ENCODE measurements at regions not wholly inside any gene's neighbourhood (a gene's known extent, or its start where the extent isn't known, plus 50 kb on each side); places are given as distances from the start of the nearest gene placed in this dataset.

- Mint-ChIP-seq H3K9me3 (peaks cover 0 to 33% (median 3%) of the 10 kb centered on the region in 11 donors), H3K4me3 (peak overlapping the region in 1 of 10 donors; percentile 15), H3K36me3 (peaks cover 0 to 46% (median 0%) of the 10 kb centered on the region in 5 donors), H3K27me3 (no peaks in the 10 kb centered on the region), H3K4me1 (peaks cover 17 to 53% (median 37%) of the 10 kb centered on the region in 7 donors), H3K27ac (peak overlapping the region in 2 of 9 donors; percentile 14 to 97)
- DNase-seq (no peak), ATAC-seq (no peak)
- Histone ChIP-seq H3K27me3 (ENCODE audit: control insufficient read depth in 2 of 2, insufficient read depth in 2 of 2, low read length in 2 of 2) (no peaks in the 10 kb centered on the region), H3K4me1 (ENCODE audit: control insufficient read depth in 2 of 2, insufficient read depth in 2 of 2, low read length in 2 of 2) (peaks cover 3 to 19% of the 10 kb centered on the region in 2 donors), H3K36me3 (ENCODE audit: control insufficient read depth in 2 of 3, insufficient read depth in 3 of 3, low read length in 3 of 3) (no peaks in the 10 kb centered on the region), H3K4me3 (ENCODE audit: low read length) (no peak overlapping the region), H3K27ac (ENCODE audit: low read depth, low read length) (no peak overlapping the region), H3K9me3 (ENCODE audit: control insufficient read depth in 2 of 3, low read length in 3 of 3) (peaks cover 0 to 7% (median 0%) of the 10 kb centered on the region in 3 experiments)
- ChIA-PET CTCF (no interaction called here), POLR2A (no interaction called here)
- intact Hi-C loops (cut with micrococcal nuclease): no loop called here
Measured at GRCh38 chr1:185645162-185645640, 89.0 kb upstream of the HMCN1 start.

GRCh38 chr1:185644531-185644930 lies 89.7 kb upstream of the HMCN1 start:
- no peaks in the 10 kb centered on the region for H3K27me3 Mint-ChIP-seq
- no peak for DNase-seq
- CTCF ChIA-PET: no interaction called here
- H3K27ac Mint-ChIP-seq: peak overlapping the region in 1 of 9 donors; percentile 97
- intact Hi-C loops (cut with micrococcal nuclease): no loop called here
- Histone ChIP-seq H3K4me3 (ENCODE audit: low read length) (no peak overlapping the region), H3K27ac (ENCODE audit: low read depth, low read length) (no peak overlapping the region), H3K9me3 (ENCODE audit: control insufficient read depth in 2 of 3, low read length in 3 of 3) (peaks cover 0 to 7% (median 0%) of the 10 kb centered on the region in 3 experiments), H3K27me3 (ENCODE audit: control insufficient read depth in 2 of 2, insufficient read depth in 2 of 2, low read length in 2 of 2) (no peaks in the 10 kb centered on the region), H3K36me3 (ENCODE audit: control insufficient read depth in 2 of 3, insufficient read depth in 3 of 3, low read length in 3 of 3) (no peaks in the 10 kb centered on the region), H3K4me1 (ENCODE audit: control insufficient read depth in 2 of 2, insufficient read depth in 2 of 2, low read length in 2 of 2) (peaks cover 3 to 19% of the 10 kb centered on the region in 2 donors)
- H3K4me1 Mint-ChIP-seq: peaks cover 17 to 47% (median 32%) of the 10 kb centered on the region in 7 donors
- peaks cover 0 to 33% (median 3%) of the 10 kb centered on the region in 11 donors for H3K9me3 Mint-ChIP-seq
- H3K36me3 Mint-ChIP-seq: peaks cover 0 to 51% (median 0%) of the 10 kb centered on the region in 5 donors
- no peak overlapping the region for H3K4me3 Mint-ChIP-seq
- POLR2A ChIA-PET: interaction anchor here (0.5 kb wide), 1 partner anchor 295 kb away, joined by 3 read pairs; no protein-coding TSS in a partner anchor
- ATAC-seq: no peak

GRCh38 chr1:185636848-185637247 lies 97.3 kb upstream of the HMCN1 start:
- peak; percentile 46 for ATAC-seq
- Histone ChIP-seq H3K27me3 (ENCODE audit: control insufficient read depth in 2 of 2, insufficient read depth in 2 of 2, low read length in 2 of 2) (no peaks in the 10 kb centered on the region), H3K4me1 (ENCODE audit: control insufficient read depth in 2 of 2, insufficient read depth in 2 of 2, low read length in 2 of 2) (no peaks in the 10 kb centered on the region), H3K4me3 (ENCODE audit: low read length) (no peak overlapping the region), H3K9me3 (ENCODE audit: control insufficient read depth in 2 of 3, low read length in 3 of 3) (no peaks in the 10 kb centered on the region), H3K36me3 (ENCODE audit: control insufficient read depth in 2 of 3, insufficient read depth in 3 of 3, low read length in 3 of 3) (no peaks in the 10 kb centered on the region), H3K27ac (ENCODE audit: low read depth, low read length) (no peak overlapping the region)
- CTCF ChIA-PET: interaction anchor here (0.6 to 1.4 kb wide), 3 partner anchors 11 to 95 kb away, joined by 3 to 6 read pairs (median 5); no protein-coding TSS in a partner anchor
- peak overlapping the region in 1 of 10 donors; percentile 50 for H3K4me3 Mint-ChIP-seq
- H3K27ac Mint-ChIP-seq: peak overlapping the region in 1 of 9 donors; percentile 83
- peaks cover 0 to 6% (median 0%) of the 10 kb centered on the region in 5 donors for H3K27me3 Mint-ChIP-seq
- POLR2A ChIA-PET: no interaction called here
- H3K4me1 Mint-ChIP-seq: peaks cover 0 to 21% (median 0%) of the 10 kb centered on the region in 7 donors
- peaks cover 0 to 34% (median 8%) of the 10 kb centered on the region in 11 donors for H3K9me3 Mint-ChIP-seq
- DNase-seq: peak in 1 of 9 donors; percentile 32
- peaks cover 3 to 51% (median 10%) of the 10 kb centered on the region in 5 donors for H3K36me3 Mint-ChIP-seq
- intact Hi-C loops (cut with micrococcal nuclease): loop anchor here in 1 of 2 donors (1.0 to 2.0 kb wide), 2 partner anchors 76 to 320 kb away; partner anchors contain the start of gene IVNS1ABP

- Histone ChIP-seq H3K9me3 (ENCODE audit: control insufficient read depth in 2 of 3, low read length in 3 of 3) (no peaks in the 10 kb centered on the region), H3K4me1 (ENCODE audit: control insufficient read depth in 2 of 2, insufficient read depth in 2 of 2, low read length in 2 of 2) (no peaks in the 10 kb centered on the region), H3K4me3 (ENCODE audit: low read length) (no peak overlapping the region), H3K27ac (ENCODE audit: low read depth, low read length) (no peak overlapping the region), H3K36me3 (ENCODE audit: control insufficient read depth in 2 of 3, insufficient read depth in 3 of 3, low read length in 3 of 3) (no peaks in the 10 kb centered on the region), H3K27me3 (ENCODE audit: control insufficient read depth in 2 of 2, insufficient read depth in 2 of 2, low read length in 2 of 2) (no peaks in the 10 kb centered on the region)
- H3K9me3 Mint-ChIP-seq: peaks cover 0 to 26% (median 8%) of the 10 kb centered on the region in 11 donors
- H3K27ac Mint-ChIP-seq: no peak overlapping the region
- peaks cover 3 to 35% (median 10%) of the 10 kb centered on the region in 5 donors for H3K36me3 Mint-ChIP-seq
- no peak for ATAC-seq
- intact Hi-C loops (cut with micrococcal nuclease): no loop called here
- peaks cover 0 to 21% (median 0%) of the 10 kb centered on the region in 7 donors for H3K4me1 Mint-ChIP-seq
- no peak overlapping the region for H3K4me3 Mint-ChIP-seq
- no peak for DNase-seq
- peaks cover 0 to 6% (median 0%) of the 10 kb centered on the region in 5 donors for H3K27me3 Mint-ChIP-seq
- CTCF ChIA-PET: no interaction called here
- POLR2A ChIA-PET: interaction anchor here (1.0 kb wide), 1 partner anchor 12 kb away, joined by 3 read pairs; no protein-coding TSS in a partner anchor
Measured at GRCh38 chr1:185634704-185635103, 99.5 kb upstream of the HMCN1 start.

- Histone ChIP-seq H3K4me3 (ENCODE audit: low read length) (no peak overlapping the region), H3K36me3 (ENCODE audit: control insufficient read depth in 2 of 3, insufficient read depth in 3 of 3, low read length in 3 of 3) (no peaks in the 10 kb centered on the region), H3K9me3 (ENCODE audit: control insufficient read depth in 2 of 3, low read length in 3 of 3) (no peaks in the 10 kb centered on the region), H3K27ac (ENCODE audit: low read depth, low read length) (no peak overlapping the region), H3K4me1 (ENCODE audit: control insufficient read depth in 2 of 2, insufficient read depth in 2 of 2, low read length in 2 of 2) (no peaks in the 10 kb centered on the region), H3K27me3 (ENCODE audit: control insufficient read depth in 2 of 2, insufficient read depth in 2 of 2, low read length in 2 of 2) (no peaks in the 10 kb centered on the region)
- H3K27ac Mint-ChIP-seq: no peak overlapping the region
- peaks cover 3 to 26% (median 5%) of the 10 kb centered on the region in 5 donors for H3K36me3 Mint-ChIP-seq
- no peak overlapping the region for H3K4me3 Mint-ChIP-seq
- POLR2A ChIA-PET: no interaction called here
- H3K9me3 Mint-ChIP-seq: peaks cover 0 to 20% (median 5%) of the 10 kb centered on the region in 11 donors
- ATAC-seq: peak; percentile 67
- H3K27me3 Mint-ChIP-seq: peaks cover 0 to 6% (median 0%) of the 10 kb centered on the region in 5 donors
- no peak for DNase-seq
- H3K4me1 Mint-ChIP-seq: peaks cover 0 to 18% (median 0%) of the 10 kb centered on the region in 7 donors
- intact Hi-C loops (cut with micrococcal nuclease): no loop called here
- CTCF ChIA-PET: no interaction called here
Measured at GRCh38 chr1:185632659-185633423, 101.3 kb upstream of the HMCN1 start.

GRCh38 chr1:185631843-185632242 lies 102.3 kb upstream of the HMCN1 start:
- H3K27ac ChIP-seq (ENCODE audit: low read depth, low read length): no peak overlapping the region
- H3K36me3 ChIP-seq (ENCODE audit: control insufficient read depth in 2 of 3, insufficient read depth in 3 of 3, low read length in 3 of 3): no peaks in the 10 kb centered on the region
- H3K4me1 ChIP-seq (ENCODE audit: control insufficient read depth in 2 of 2, insufficient read depth in 2 of 2, low read length in 2 of 2): no peaks in the 10 kb centered on the region
- ChIA-PET POLR2A (no interaction called here), CTCF (interaction anchor here (0.7 kb wide), 1 partner anchor 996 kb away, joined by 3 read pairs; no protein-coding TSS in a partner anchor)
- Mint-ChIP-seq H3K4me3 (no peak overlapping the region), H3K27ac (no peak overlapping the region), H3K4me1 (peaks cover 0 to 16% (median 0%) of the 10 kb centered on the region in 7 donors), H3K27me3 (peaks cover 0 to 6% (median 0%) of the 10 kb centered on the region in 5 donors), H3K36me3 (peaks cover 3 to 18% (median 5%) of the 10 kb centered on the region in 5 donors), H3K9me3 (peaks cover 0 to 13% (median 5%) of the 10 kb centered on the region in 11 donors)
- DNase-seq: no peak
- intact Hi-C loops (cut with micrococcal nuclease): no loop called here
- H3K27me3 ChIP-seq (ENCODE audit: control insufficient read depth in 2 of 2, insufficient read depth in 2 of 2, low read length in 2 of 2): no peaks in the 10 kb centered on the region
- ATAC-seq: no peak
- H3K4me3 ChIP-seq (ENCODE audit: low read length): no peak overlapping the region
- H3K9me3 ChIP-seq (ENCODE audit: control insufficient read depth in 2 of 3, low read length in 3 of 3): no peaks in the 10 kb centered on the region

Measured in naive thymus-derived CD4-positive, alpha-beta T cell (primary cell).